Epithelial cell of prostate (primary cell): ENCODE measurements at regions not wholly inside any gene's neighbourhood (a gene's known extent, or its start where the extent isn't known, plus 50 kb on each side); places are given as distances from the start of the nearest gene placed in this dataset.

Experiments
- DNase-seq: peaks from one replicate; pipeline ENCODE4 v3.0.0-alpha.2; 2011; ENCODE audit warnings: low read depth, low spot score
- H3K27ac ChIP-seq: fragments of 450-650 bp; 2 replicates; pipeline ENCODE4 v1.5.1; 2017; ENCODE audit warnings: mild to moderate bottlenecking

GRCh38 chr3:102174832-102175374, 259.9 kb upstream of the ZPLD1 start:
- H3K27ac ChIP-seq: peak overlapping the region; percentile 72
- no peak for DNase-seq

GRCh38 chr3:102176333-102177050, 258.3 kb upstream of the ZPLD1 start:
- no peak for DNase-seq
- no peak overlapping the region for H3K27ac ChIP-seq

DNA sequence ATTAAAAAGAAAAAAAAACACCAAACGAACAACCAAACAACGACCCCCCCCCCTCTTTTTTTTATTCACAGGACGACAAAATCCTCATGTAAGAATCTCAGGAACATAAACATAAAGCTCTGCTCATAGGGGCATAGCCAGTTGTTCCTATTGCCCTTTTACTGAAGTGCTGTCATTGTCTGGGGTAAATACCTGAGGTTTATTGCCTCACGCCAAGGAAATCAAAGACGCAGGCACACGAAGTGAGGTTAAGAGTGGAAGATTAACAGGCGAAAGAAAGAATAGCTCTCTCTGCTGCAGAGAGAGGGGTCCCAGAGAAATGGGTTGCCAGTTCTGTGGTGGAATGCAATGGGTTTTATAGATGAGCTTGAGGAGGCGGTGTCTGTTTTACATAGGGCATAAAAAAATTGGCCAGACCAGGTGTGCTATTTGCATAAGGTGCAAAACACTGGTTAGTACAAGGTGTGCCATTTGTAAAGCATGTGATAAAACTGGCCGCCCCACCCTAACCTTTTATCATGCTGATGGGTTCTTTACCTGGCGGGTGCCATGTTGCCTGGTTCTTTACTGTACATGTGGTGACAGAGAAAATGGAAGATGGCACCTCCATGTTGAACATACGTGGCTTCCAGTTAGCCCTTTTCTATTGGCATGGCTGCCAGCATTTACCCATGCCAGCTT, 257.6 kb upstream of the ZPLD1 start:
- H3K27ac ChIP-seq: no peak overlapping the region
- no peak for DNase-seq

- no peak for DNase-seq
- peak overlapping the region; percentile 77 for H3K27ac ChIP-seq
These were observed 256.0 kb upstream of the ZPLD1 start for GRCh38 chr3:102178817-102179216.

GRCh38 chr3:102179326-102180177, 255.3 kb upstream of the ZPLD1 start:
- H3K27ac ChIP-seq: peak overlapping the region; percentile 77
- no peak for DNase-seq

DNA sequence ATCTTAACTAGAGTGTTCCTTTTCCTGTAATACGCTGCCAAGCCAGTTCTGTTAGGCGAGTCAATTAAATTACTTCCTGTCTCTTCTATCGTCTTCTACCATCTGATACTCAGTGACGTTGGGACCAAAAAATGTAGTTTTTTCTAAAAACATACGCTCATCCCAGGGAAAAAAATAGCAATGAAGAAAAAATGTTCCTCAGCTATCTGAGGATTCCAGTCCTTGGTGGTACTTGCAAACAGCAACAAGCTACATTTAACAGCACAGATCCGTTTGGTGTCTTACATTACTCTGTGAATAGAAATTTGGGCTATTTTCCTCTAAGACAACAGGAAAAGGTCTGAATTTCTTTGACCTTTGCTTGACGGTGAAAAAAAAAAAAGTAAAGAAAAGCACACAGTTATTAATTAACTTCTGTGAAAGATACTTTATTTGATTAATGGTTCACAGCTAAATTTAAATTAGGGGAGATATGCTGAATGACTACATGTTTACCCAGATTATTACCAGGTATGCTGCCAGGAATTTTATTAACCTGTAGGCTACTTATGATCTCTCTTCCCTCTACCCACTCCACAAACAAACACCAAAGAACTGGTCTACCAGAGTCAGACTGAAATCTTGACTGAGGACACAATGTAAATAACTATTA, 254.4 kb upstream of the ZPLD1 start:
- peak overlapping the region; percentile 77 for H3K27ac ChIP-seq
- no peak for DNase-seq

- no peak for DNase-seq
- H3K27ac ChIP-seq: peak overlapping the region; percentile 77
These were observed 253.5 kb upstream of the ZPLD1 start for GRCh38 chr3:102181175-102181920.

- peak overlapping the region; percentile 77 for H3K27ac ChIP-seq
- DNase-seq: no peak
These were observed 252.7 kb upstream of the ZPLD1 start for GRCh38 chr3:102182162-102182561.

DNA sequence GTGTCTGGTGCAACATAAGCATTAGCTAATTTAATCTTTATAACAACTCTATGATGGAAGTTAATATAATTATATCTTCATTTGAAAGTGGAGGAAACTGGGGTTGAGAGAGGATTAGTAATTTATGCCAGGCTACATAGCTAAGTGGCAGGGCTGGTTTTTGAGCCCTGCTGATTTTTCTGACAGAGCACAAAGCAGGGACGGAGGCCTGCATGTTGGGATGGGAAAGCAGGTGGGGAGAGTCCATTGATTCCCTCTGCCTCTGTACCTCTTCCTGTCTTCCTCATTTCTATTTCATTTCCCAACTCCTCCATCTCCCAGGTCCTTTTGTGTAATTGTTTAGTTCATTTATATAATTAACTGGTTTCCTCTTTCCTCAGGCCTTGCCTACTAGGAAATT, 251.6 kb upstream of the ZPLD1 start:
- no peak overlapping the region for H3K27ac ChIP-seq

DNA sequence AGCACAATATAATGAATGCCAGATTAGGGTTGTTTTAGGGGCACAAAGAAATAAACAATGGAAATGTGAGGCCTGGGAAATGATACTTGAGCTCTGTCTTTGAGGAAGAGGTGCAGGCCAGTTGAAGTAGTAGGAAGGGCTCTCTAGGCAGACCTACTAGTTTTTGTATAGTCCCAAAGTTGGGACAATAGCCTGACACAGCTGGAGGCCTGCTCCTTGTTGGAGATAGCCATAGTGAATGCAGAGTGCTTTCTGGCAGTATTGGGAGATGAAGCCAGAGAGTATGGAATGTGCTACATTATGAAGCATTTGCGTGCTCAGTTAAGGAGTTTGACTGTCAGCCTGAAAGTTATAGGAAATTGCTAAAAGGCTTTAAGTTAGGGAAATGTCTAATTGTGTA, 251.2 kb upstream of the ZPLD1 start:
- DNase-seq: no peak
- H3K27ac ChIP-seq: no peak overlapping the region

More for the DNA sequence above, 251.6 kb upstream of the ZPLD1 start:
- no peak for DNase-seq

DNA sequence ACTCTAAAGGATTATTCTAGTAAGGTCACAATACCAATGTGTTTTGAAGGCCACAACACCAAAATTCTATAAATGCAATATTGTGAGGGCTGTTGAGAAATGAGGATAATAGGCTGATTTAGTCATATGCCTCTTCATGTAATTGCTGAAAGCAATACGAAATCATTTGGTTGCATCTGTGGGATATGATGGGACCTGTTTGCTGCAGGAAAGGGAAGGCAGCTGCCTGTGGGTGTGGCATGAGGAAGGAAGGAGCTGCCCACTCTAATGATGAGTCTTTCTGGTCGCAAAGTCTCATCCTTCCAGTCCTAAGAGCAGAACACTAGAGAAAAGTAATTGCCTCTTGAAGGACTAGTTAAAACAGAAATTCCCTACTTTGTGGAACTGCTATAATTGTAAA, 245.3 kb upstream of the ZPLD1 start:
- H3K27ac ChIP-seq: peak overlapping the region; percentile 99
- DNase-seq: peak; percentile 65

DNA sequence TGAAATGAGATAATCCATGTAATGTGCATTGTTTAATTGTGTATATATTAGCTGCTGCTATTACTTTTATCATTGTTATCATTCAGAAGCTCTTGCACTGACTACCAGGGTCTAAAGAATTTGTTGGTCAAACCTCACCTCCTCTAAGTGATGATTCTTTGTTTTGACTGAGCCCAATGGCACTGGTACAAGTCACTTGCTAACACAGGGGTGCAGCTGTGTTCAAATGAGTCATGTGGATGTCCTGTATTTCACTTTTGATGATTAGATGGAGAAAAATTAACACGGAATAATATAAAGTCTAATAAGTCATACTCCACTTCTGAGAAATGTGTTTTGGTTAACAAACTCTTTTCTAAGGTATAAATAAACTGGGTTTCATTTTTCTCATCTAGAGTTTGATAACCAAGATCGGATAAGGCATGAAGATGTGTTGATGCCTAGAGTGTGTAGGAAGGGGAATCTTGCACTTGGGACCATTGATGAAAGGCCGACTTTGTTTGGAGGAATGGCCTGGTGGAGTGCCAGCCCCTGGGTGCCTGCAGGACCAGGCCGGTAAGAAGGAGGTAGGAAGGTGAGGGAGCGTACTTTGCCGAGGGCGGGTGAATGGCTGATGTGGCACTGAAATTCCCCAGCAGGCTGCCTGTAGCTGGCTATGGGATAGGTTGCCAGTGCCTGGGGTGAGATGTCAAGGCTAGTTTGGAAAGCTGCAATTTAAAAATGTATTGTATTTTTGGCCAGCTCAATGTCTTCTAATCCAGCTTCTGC, 244.7 kb upstream of the ZPLD1 start:
- H3K27ac ChIP-seq: peak overlapping the region; percentile 99
- no peak for DNase-seq

GRCh38 chr3:102192575-102192974, 242.2 kb upstream of the ZPLD1 start:
- peak; percentile 67 for DNase-seq
- H3K27ac ChIP-seq: peak overlapping the region; percentile 99

- peak overlapping the region; percentile 99 for H3K27ac ChIP-seq
- DNase-seq: no peak
These were observed 241.6 kb upstream of the ZPLD1 start for GRCh38 chr3:102193255-102193654.

GRCh38 chr3:102194001-102194400, 240.8 kb upstream of the ZPLD1 start:
- peak overlapping the region; percentile 99 for H3K27ac ChIP-seq
- DNase-seq: no peak

DNA sequence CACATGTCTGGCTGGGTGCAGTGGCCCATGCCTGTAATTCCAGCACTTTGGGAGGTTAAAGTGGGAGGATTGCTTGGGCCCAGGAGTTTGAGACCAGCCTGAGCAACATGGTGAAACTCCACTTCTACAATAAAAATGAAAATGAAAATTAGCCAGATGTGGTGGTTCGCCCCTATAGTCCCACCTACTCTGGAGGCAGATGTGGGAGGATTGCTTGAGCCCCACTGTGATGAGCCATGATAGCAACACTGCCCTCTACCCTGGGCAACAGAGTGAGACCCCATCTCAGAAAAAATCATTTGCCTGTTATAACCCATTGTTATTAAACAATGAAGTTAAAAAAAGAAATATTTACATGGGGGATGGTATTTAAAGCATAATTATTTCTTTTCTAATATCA, 240.1 kb upstream of the ZPLD1 start:
- H3K27ac ChIP-seq: peak overlapping the region; percentile 99

GRCh38 chr3:102195198-102195948, 239.4 kb upstream of the ZPLD1 start:
- peak overlapping the region; percentile 99 for H3K27ac ChIP-seq
- DNase-seq: peak; percentile 91

More for the DNA sequence above, 240.1 kb upstream of the ZPLD1 start:
- DNase-seq: no peak

GRCh38 chr3:102200126-102200525, 234.7 kb upstream of the ZPLD1 start:
- H3K27ac ChIP-seq: peak overlapping the region; percentile 74

More at GRCh38 chr3:102200126-102200525, 234.7 kb upstream of the ZPLD1 start:
- peak; percentile 64 for DNase-seq
